AG10803 (cell line): ENCODE measurements at regions not wholly inside any gene's neighbourhood (a gene's known extent, or its start where the extent isn't known, plus 50 kb on each side); places are given as distances from the start of the nearest gene placed in this dataset.

ENCODE experiments used
- DNase-seq: peaks from one replicate; pipeline ENCODE4 v3.0.0; 2010; ENCODE audit warnings: low read depth
- H3K4me3 ChIP-seq: 2 replicates; pipeline ENCODE4 v1.5.1; 2011; ENCODE audit warnings: mild to moderate bottlenecking, low read length, control low read depth
- CTCF ChIP-seq: conservative IDR thresholded peaks from 2 replicates; pipeline ENCODE4 v1.5.1; 2011; ENCODE audit warnings: mild to moderate bottlenecking, low read length, control low read depth, inconsistent platforms

- H3K4me3 ChIP-seq: no peak overlapping the region
- TF ChIP-seq CTCF: no peak
- peak; percentile 92 for DNase-seq
Measured at GRCh38 chr6:139708337-139709199, 334.1 kb upstream of the CITED2 start.

- no peak for TF ChIP-seq CTCF
- no peak for DNase-seq
- H3K4me3 ChIP-seq: no peak overlapping the region
Measured at GRCh38 chr6:139706912-139707311, 332.5 kb upstream of the CITED2 start.

- no peak for DNase-seq
- no peak overlapping the region for H3K4me3 ChIP-seq
- TF ChIP-seq CTCF: no peak
Measured at GRCh38 chr6:139705284-139705683, 330.8 kb upstream of the CITED2 start.

GRCh38 chr6:139703780-139704179, 329.3 kb upstream of the CITED2 start:
- DNase-seq: no peak
- H3K4me3 ChIP-seq: no peak overlapping the region
- TF ChIP-seq CTCF: no peak

GRCh38 chr6:139702706-139703105, 328.3 kb upstream of the CITED2 start:
- TF ChIP-seq CTCF: no peak
- no peak overlapping the region for H3K4me3 ChIP-seq
- DNase-seq: no peak

- TF ChIP-seq CTCF: no peak
- no peak overlapping the region for H3K4me3 ChIP-seq
- no peak for DNase-seq
Measured at GRCh38 chr6:139701695-139702094, 327.2 kb upstream of the CITED2 start.

GRCh38 chr6:139701003-139701402, 326.6 kb upstream of the CITED2 start:
- H3K4me3 ChIP-seq: no peak overlapping the region
- no peak for DNase-seq
- no peak for TF ChIP-seq CTCF
